ENCODE measurements at regions not wholly inside any gene's neighbourhood (a gene's known extent, or its start where the extent isn't known, plus 50 kb on each side); places are given as distances from the start of the nearest gene placed in this dataset.

- no peak for TF ChIP-seq CTCF (IDR thresholded peaks at IDR 0.05; ENCODE audit: control insufficient read depth, extremely low read depth, insufficient read depth)
- DNase-seq (ENCODE audit: low read depth), result no peak
- no peak overlapping the region for H3K4me3 ChIP-seq (ENCODE audit: low read depth, low read length)
Observed at GRCh38 chr14:76551906-76552305, 176.0 kb downstream of the ESRRB start.

- peak; percentile 16; the same call in 1 of the 2 replicates for TF ChIP-seq CTCF (IDR thresholded peaks at IDR 0.05; ENCODE audit: control insufficient read depth, extremely low read depth, insufficient read depth)
- DNase-seq (ENCODE audit: low read depth), result no peak
Observed at GRCh38 chr14:76564471-76565422, 188.8 kb downstream of the ESRRB start.

GRCh38 chr14:76566439-76566838 lies 190.5 kb downstream of the ESRRB start:
- no peak for TF ChIP-seq CTCF (IDR thresholded peaks at IDR 0.05; ENCODE audit: control insufficient read depth, extremely low read depth, insufficient read depth)
- H3K4me3 ChIP-seq (ENCODE audit: low read depth, low read length), result no peak overlapping the region
- DNase-seq (ENCODE audit: low read depth), result no peak

More at GRCh38 chr14:76564471-76565422, 188.8 kb downstream of the ESRRB start:
- H3K4me3 ChIP-seq (ENCODE audit: low read depth, low read length), result no peak overlapping the region

GRCh38 chr14:76574416-76575095 lies 186.7 kb upstream of the VASH1 start:
- TF ChIP-seq CTCF (IDR thresholded peaks at IDR 0.05; ENCODE audit: control insufficient read depth, extremely low read depth, insufficient read depth), result no peak
- no peak for DNase-seq (ENCODE audit: low read depth)
- H3K4me3 ChIP-seq (ENCODE audit: low read depth, low read length), result no peak overlapping the region

- no peak overlapping the region for H3K4me3 ChIP-seq (ENCODE audit: low read depth, low read length)
- DNase-seq (ENCODE audit: low read depth), result no peak
- no peak for TF ChIP-seq CTCF (IDR thresholded peaks at IDR 0.05; ENCODE audit: control insufficient read depth, extremely low read depth, insufficient read depth)
Observed at GRCh38 chr14:76575108-76575507, 186.2 kb upstream of the VASH1 start.

- TF ChIP-seq CTCF (IDR thresholded peaks at IDR 0.05; ENCODE audit: control insufficient read depth, extremely low read depth, insufficient read depth), result no peak
- no peak overlapping the region for H3K4me3 ChIP-seq (ENCODE audit: low read depth, low read length)
- DNase-seq (ENCODE audit: low read depth), result no peak
Observed at GRCh38 chr14:76576047-76576741, 185.1 kb upstream of the VASH1 start.
